Nephron (organoid): ENCODE measurements at regions not wholly inside any gene's neighbourhood (a gene's known extent, or its start where the extent isn't known, plus 50 kb on each side); places are given as distances from the start of the nearest gene placed in this dataset.

Experiments
- H3K27ac Mint-ChIP-seq, 3 experiments: 2 replicates each; pipeline ENCODE4 v1.8.0; 2020; ENCODE audit warnings: mixed read lengths in 3 of 3, mild to moderate bottlenecking in 2 of 3, moderate library complexity in 1 of 3
- H3K27me3 Mint-ChIP-seq: 2 replicates; pipeline ENCODE4 v1.8.0; 2021; ENCODE audit warnings: low read depth, mild to moderate bottlenecking, moderate library complexity, mixed read lengths
- H3K36me3 Mint-ChIP-seq: 2 replicates; pipeline ENCODE4 v1.8.0; 2020; ENCODE audit warnings: low read depth, mixed read lengths
- H3K4me1 Mint-ChIP-seq: 2 replicates; pipeline ENCODE4 v1.8.0; 2020; ENCODE audit warnings: mixed read lengths
- H3K4me3 Mint-ChIP-seq, 3 experiments: 2 replicates each; pipeline ENCODE4 v1.8.0; 2020; ENCODE audit warnings: mild to moderate bottlenecking in 3 of 3, mixed read lengths in 3 of 3, moderate library complexity in 2 of 3
- H3K9me3 Mint-ChIP-seq: 2 replicates; pipeline ENCODE4 v1.8.0; 2020; ENCODE audit warnings: mixed read lengths
- CTCF ChIP-seq, 3 experiments: fragments of 200-600 bp; sonication (generic); IDR thresholded peaks; one replicate each; pipeline ENCODE4 v1.5.0; 2021; ENCODE audit warnings: antibody characterized with exemption in 3 of 3; ENCODE audit not compliant: unreplicated experiment in 3 of 3

- Mint-ChIP-seq H3K27ac (peak overlapping the region; percentile 10 to 86 (median 19)), H3K9me3 (no peaks in the 10 kb centered on the region), H3K4me3 (peak overlapping the region in 1 of 3 experiments; percentile 52), H3K4me1 (peaks cover 30% of the 10 kb centered on the region), H3K27me3 (peaks cover 7% of the 10 kb centered on the region), H3K36me3 (no peaks in the 10 kb centered on the region)
- no peak for TF ChIP-seq CTCF (IDR thresholded peaks at IDR 0.05; ENCODE audit: unreplicated experiment in 3 of 3)
These were observed 69.8 kb upstream of the ATP5PO start for GRCh38 chr21:33985117-33986050.

GRCh38 chr21:33984021-33984481 lies 68.4 kb upstream of the ATP5PO start:
- Mint-ChIP-seq H3K27ac (peak overlapping the region; percentile 19 to 86 (median 47)), H3K36me3 (no peaks in the 10 kb centered on the region), H3K4me1 (peaks cover 30% of the 10 kb centered on the region), H3K27me3 (peaks cover 7% of the 10 kb centered on the region), H3K9me3 (no peaks in the 10 kb centered on the region), H3K4me3 (no peak overlapping the region)
- no peak for TF ChIP-seq CTCF (IDR thresholded peaks at IDR 0.05; ENCODE audit: unreplicated experiment in 3 of 3)

GRCh38 chr21:33981391-33982101 lies 65.9 kb upstream of the ATP5PO start:
- H3K4me1 Mint-ChIP-seq, result peaks cover 39% of the 10 kb centered on the region
- no peaks in the 10 kb centered on the region for H3K27me3 Mint-ChIP-seq
- H3K4me3 Mint-ChIP-seq, result no peak overlapping the region
- peak overlapping the region; percentile 13 to 84 (median 77) for H3K27ac Mint-ChIP-seq
- no peaks in the 10 kb centered on the region for H3K36me3 Mint-ChIP-seq
- TF ChIP-seq CTCF (IDR thresholded peaks at IDR 0.05; ENCODE audit: unreplicated experiment in 3 of 3), result no peak
- H3K9me3 Mint-ChIP-seq, result no peaks in the 10 kb centered on the region

GRCh38 chr21:33980276-33980916 lies 64.8 kb upstream of the ATP5PO start:
- H3K9me3 Mint-ChIP-seq, result no peaks in the 10 kb centered on the region
- no peak overlapping the region for H3K4me3 Mint-ChIP-seq
- H3K27me3 Mint-ChIP-seq, result no peaks in the 10 kb centered on the region
- peaks cover 48% of the 10 kb centered on the region for H3K4me1 Mint-ChIP-seq
- no peaks in the 10 kb centered on the region for H3K36me3 Mint-ChIP-seq
- peak overlapping the region in 1 of 3 experiments; percentile 84 for H3K27ac Mint-ChIP-seq
- no peak for TF ChIP-seq CTCF (IDR thresholded peaks at IDR 0.05; ENCODE audit: unreplicated experiment in 3 of 3)

- no peaks in the 10 kb centered on the region for H3K27me3 Mint-ChIP-seq
- H3K4me1 Mint-ChIP-seq, result peaks cover 47% of the 10 kb centered on the region
- peak overlapping the region in 1 of 3 experiments; percentile 53 for H3K27ac Mint-ChIP-seq
- no peaks in the 10 kb centered on the region for H3K36me3 Mint-ChIP-seq
- TF ChIP-seq CTCF (IDR thresholded peaks at IDR 0.05; ENCODE audit: unreplicated experiment in 3 of 3), result no peak
- no peak overlapping the region for H3K4me3 Mint-ChIP-seq
- H3K9me3 Mint-ChIP-seq, result no peaks in the 10 kb centered on the region
These were observed 63.0 kb upstream of the ATP5PO start for GRCh38 chr21:33978585-33978984.
